Activated T-cell treated with anti-CD3 and anti-CD28 coated beads for 1 hour (primary cell): ENCODE measurements at regions not wholly inside any gene's neighbourhood (a gene's known extent, or its start where the extent isn't known, plus 50 kb on each side); places are given as distances from the start of the nearest gene placed in this dataset.
"Not testable (repeated sequence)": the region's sequence is repeated elsewhere in the genome, so short reads cannot be mapped to it uniquely, and the experiment has no call there.

Experiments used
- DNase-seq: peaks from one replicate; pipeline ENCODE4 v3.0.0-alpha.2; 2020; ENCODE audit warnings: low read depth

DNA sequence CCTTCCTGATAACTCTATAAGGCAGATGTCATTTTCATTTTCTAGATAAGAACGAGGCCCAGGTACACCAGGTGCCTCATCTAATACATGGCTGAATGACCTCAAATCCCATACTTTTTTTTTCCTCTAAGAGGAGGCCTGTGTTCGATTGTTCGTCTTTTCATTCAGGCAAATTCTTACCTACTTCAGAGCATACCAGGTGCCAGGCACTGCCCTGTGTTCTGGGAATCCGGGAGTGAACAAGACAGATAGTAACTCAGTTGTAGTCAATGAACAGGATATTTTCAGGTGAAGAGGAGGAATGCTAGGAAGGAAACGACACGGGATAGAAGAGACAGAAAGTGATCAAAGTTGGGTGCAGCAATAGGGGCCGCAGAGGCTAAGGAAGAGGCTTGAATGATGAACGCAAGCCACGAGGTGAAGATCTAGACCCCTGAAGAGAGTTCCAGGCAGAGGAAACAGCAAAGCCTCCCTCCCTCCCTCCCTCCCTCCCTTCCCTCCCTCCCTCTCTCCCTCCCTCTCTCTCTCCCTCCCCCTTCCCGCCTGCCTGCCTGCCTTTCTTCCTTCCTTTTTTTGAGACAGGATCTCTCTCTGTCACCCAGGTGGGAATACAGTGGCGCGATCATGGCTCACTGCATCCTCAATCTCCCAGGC lies 150.1 kb upstream of the ZNF217 start:
- no peak for DNase-seq

DNA sequence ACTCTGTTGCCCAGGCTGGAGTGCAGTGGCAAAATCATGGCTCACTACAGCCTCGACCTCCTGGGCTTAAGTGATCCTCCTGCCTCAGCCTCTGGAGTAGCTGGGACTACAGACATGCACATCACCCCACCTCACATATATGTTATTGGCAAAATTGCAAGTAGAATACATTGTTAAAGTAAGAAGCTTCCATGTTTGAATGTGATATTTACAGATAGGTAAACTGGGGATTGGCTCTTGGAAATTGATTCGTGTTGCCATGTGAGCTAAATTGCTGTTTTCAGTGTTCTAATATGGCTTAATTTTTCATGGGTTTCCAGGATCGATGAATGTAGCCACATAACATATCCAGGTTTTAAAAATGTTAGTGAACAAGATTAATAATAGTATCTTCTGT lies 149.0 kb upstream of the ZNF217 start:
- no peak for DNase-seq

DNA sequence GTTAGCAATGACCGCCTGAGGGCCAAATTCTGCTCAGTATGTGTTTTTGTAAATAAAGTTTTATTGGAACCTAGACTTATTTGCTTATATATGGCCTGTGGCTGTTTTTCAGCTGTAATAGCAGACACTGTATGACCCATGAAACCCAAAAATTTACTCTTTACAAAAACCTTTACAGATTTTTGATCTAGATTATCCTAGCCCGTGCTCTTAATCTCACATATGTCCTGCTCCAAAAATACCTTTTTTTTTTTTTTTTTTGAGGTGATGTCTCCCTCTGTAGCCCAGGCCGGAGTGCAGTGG lies 148.0 kb upstream of the ZNF217 start:
- no peak for DNase-seq

DNA sequence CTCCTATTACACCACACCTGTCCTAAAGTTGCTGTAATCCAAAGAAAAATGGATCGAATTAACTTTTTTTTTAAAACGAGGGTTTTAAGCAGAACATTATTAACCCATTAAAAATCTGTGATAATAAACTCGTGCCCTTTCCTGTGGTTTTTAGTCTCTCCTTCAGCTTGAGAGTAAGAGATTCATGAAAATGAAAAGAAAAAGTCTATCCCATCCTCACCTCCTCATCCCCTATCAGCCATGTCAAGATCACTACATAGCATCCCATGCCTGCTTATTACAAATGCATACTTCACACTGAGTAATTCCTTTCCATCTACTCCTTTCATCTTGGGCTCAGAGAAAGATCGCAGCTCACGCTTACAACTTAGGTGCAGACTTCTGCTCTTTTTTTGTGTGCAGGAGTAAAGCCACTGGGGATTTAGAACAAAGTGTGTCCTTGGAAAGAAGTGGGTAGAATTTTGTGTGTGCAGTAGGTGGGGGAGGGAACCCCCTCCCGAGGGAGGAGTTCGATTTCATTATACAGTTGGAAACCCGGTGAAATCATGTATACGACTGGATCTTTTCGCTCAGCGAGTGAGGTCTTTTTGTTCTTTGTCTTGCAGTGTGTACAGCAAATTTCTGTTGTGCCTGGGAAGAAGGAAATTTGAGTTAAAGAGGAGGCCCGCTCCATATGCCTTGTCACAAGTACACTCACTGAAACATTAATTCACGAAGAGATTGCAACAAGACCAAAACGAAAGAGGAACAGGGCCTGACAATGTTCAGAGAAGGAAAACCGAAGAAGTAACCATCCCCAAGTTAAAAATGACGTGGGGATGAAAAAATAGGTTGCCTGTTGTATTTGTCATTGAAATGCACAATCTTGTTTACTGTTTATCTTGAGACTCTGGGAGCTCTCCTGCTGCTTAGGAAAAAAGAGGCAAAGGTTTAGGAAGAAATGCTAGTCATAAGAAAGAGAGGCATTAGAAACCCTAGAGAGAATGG lies 146.5 kb upstream of the ZNF217 start:
- no peak for DNase-seq

DNA sequence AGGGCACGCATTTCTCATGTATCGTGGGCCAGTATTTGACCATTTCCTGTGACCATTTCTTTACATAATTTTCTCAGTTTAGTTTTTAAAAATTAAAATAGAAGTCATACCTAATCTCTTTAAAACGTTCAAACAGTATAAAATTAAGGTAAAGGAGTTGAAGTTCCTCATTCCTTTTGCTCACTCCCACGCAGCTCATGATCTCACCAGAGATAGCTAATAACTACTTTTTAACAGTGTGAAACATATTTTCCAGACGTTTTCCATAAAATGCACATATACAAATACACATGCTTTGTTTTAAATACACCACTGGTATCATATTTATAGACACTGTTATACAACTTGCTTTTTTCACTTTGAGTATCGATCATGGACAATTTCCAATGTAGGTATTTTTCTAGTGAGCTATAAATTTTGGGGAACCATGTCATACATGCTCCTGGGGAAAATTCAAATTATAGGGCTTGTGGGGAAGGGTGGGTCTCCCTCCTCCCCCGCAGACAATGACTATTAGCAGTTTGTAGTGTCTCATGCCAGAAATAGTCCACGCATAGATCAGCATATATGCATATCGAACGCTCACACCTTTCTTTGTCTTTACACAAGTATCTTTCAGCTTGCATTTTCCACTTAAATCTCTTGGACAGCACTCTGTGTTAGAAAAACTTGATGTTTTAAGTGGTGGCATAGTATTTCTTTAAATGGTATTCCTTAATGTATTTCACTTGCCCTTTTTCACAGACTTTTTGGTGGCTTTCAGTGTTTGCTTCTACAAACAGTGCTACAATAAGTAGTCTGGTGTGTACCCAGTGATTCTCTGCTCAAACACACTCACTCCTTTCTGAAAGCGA lies 145.5 kb upstream of the ZNF217 start:
- no peak for DNase-seq

DNA sequence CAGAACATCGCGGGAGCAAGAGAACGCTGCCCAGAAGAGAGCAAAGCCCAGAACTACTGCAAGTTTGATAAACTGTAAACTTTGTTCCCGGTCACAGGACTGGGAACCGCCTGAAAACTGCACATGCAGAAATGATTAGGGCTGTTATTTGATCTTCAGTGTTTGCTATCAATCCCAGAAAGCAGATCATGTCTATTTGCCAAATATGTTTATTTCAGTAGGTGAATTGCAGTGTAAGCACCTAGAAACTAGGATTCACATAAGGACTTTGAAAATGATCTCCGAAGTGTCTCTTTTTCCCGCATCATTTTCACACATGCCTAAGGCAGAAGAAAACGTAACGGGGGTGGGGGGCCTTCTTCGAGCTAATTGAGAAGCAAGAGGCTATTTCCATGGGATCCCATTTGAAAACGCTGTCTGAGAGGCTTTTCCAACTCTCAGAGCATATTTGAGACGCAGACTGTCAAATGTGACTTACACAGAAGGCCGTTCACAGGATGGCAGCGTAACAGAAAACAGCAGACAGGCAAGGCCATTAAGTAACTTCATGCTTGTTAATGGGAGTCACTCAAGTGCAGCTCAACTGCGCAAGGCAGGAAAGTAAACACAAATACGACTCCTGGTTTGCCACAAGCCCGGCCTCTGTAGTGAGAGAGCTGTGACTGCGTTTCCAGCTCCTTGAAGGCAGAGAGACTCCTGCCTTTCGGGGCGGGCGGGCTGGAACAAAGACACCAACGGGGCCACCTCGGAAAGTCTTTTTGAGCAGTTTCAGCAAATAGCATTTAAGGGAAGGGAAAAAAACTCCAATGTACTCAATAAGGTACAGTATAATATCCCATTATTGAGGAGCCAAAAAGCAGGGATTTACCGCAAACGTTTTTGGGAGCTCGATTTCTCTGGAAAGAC lies 144.7 kb upstream of the ZNF217 start:
- DNase-seq = no peak

DNA sequence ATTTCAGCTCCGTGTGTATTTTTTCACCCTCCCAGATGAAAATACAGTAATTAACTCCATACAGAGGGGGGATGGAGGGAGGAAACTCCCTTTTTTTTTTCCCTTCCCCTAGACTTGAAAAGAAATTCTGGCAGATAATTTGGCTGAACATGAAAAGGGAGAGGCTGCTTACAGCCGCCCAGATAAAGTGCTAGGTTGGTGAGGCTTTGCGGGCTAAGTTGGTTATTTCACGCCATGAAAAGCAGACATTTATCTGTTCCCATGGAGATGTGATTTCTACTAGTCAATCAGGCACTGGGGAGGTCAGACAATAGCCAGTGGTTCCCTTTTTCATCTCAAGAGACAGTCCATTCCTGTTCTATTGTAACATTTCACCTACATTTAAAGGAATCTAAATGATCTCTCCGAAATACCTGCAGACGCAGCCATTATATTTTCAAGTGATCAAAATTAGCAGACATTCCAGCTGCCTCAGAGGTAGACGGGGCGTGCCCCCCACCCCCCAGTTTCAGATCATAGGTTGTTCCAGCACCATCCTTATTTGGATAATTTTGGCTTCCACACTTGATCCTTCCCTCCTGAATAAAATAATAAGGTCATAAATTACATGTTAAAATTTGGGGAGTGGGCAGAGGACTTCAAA lies 143.9 kb upstream of the ZNF217 start:
- DNase-seq = no peak

DNA sequence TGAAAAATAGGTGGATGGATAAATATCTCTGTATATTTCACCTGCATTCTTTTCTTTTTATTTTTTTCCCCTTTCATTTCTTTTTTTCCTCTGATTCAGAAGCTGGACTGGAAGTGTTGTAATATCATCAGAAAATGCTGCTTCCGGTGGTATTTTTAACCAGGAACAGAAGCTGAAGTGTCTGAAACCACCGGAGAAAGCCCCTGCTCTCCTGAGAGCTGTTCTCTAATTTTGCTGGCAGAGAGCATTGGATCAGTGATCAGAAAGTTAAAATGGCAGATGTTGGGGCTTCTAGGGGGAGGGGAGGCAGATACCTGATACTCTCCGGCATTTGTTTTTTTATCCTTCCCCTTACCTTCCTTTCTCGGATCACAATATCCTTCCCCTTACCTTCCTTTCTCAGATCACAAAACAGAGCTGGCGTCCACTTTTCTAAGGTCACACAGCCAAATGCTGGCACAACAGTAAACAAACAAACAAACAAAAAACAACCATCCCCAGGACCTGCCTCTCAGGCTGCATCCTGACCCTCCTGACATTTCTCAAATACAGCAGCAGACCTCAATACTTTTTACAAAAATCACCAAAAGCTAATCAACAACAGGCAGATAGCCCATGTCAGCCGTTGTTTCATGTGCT lies 143.2 kb upstream of the ZNF217 start:
- no peak for DNase-seq

DNA sequence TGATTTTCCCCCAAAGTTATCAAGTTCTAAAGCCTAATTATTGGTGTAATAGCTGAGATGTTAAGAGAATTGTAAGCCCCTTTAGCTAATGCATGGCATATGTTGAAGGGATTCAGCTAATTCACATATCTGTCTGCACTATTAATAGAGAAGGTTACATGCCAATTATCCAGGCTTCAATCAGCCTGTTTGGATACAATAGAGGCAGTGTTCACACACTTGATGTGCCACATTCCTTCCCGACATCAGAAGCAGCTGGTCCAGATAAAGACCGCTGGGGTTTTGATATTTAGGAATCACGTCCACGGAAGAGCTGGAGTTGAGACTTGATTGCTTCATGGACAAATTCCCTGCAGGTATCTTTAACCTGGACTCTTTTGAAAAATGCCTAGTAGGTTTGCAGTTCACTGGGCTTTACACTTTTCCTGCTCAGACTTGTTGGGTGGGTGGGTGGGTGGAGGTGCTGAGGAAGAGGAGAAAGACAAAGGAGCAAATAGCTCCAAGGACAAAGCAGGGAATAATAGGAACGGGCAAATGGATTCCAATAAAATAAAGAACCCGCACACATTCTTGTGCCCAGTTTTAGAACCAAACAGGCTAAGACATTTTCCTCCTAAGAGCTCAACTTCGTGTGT lies 142.6 kb upstream of the ZNF217 start:
- no peak for DNase-seq

DNA sequence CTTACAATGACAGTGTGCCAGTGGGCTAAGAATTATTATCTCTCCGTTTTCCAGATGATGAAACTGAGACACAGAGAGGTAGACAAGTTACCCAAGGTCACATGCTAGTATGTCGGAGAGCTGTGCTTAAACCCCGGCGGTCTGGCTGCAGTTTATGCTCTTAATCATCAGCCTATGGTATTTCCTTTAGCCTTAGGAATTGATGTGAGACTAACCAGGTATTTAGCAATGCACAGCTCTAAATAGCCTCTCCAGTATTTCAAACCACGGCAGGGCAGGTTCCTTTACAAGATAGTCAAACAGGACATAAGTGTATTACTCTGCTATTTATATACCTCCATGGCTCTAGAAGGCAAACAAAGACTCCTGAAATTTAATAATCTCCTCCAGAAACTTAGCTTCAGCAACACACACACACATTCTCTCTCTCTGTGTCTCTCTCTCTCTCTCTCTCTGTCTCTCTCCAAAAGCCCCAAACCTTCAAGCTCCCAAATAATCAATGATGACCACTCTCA lies 142.0 kb upstream of the ZNF217 start:
- DNase-seq = no peak

DNA sequence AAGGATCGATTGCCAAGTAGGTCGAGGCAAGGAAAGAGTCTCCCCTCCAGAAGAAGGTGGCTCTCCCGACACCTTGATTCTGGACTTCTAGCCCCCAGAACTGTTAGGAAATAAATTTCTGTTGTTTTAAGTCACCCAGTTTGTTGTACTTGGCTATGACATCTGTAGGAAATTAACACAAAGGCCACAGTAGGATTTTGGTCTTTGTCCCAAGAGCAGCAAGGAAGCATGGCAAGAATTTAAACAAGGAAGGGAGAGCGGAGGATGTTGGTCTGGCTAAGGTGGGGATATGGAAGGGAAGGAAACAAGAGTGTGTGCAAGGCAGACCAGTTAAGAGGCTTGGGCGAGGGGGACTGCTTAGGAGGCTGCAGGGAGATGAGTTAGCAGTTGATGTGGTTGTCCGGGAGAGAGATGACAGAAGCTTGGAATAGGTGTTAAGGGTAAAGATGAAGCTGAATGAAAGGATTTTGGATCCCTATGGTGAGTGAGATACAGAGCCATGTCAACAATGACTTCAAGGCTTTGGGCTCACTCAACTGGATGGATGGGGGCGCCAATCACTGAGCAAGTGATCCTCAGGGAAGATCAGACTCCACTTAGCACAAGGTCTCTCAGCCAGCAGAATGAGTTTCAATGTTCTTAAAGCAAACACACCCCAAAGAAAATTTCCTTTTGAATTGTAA lies 140.5 kb upstream of the ZNF217 start:
- no peak for DNase-seq

DNA sequence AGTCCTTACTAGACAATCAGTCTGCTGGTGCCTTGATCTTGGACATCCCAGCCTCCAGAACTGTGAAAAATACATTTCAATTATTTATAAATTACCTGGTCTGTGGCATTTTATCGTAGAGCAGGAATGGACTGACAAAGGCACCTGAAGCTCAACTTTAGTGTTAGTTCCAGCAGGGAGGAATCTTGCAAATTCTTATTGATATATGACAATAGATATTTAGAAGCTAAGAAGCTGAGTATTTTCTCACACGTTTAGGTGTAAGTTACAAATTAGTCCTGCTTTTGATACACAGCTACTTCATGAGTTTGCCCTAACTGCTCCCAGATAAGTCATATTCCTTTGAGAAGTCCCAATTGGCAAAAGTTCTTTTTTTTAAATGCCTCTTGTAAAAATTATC lies 138.0 kb upstream of the ZNF217 start:
- DNase-seq = no peak

DNA sequence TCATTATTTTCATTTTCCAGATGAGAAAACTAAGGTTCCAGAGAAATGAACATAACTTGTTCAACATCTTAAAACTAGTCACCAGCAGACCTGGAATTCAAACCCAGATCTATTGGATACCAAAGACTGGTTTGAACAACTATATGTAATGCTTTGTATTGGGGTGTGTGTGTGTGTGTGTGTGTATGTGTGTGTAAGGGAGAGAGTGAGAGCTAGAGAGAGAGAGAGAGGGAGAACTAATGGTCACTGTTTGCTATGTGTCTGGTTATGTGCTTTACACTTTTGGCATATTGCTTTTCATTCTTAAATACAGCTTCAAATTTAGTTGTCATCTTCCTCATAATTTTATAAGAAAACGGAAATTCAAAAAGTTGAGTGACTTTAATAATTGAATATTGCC lies 134.7 kb upstream of the ZNF217 start:
- no peak for DNase-seq

DNA sequence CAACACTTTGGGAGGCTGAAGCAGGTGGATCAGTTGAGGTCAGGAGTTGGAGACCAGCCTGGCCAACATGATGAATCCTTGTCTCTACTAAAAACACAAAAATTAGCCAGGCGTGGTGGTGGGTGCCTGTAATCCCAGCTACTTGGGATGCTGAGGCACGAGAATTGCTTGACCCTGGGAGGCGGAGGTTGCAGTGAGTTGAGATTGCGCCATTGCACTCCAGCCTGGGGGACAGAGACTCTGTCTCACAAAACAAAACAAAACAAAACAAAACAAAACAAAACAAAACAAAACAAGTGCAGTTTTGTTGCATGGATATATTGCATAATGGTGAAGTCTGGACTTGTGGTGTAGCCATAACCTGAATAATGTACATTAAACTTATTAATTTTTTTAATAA lies 133.6 kb upstream of the ZNF217 start:
- not testable (repeated sequence) for DNase-seq

DNA sequence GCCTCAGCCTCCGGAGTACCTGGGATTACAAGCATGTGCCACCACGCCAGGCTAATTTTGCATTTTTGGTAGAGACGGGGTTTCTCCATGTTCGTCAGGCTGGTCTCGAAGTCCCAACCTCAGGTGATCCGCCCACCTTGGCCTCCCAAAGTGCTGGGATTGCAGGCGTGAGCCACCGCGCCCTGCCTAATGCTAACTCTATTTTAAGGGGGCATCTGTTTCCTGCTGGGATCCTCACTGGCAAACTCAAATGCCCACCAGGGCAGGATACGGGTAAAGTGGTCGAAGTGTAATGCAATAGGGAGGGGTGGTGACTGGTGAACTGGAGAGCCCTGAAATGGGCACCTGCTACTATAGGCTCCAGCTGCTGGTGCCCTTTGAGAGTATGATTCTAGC lies 131.9 kb upstream of the ZNF217 start:
- no peak for DNase-seq

DNA sequence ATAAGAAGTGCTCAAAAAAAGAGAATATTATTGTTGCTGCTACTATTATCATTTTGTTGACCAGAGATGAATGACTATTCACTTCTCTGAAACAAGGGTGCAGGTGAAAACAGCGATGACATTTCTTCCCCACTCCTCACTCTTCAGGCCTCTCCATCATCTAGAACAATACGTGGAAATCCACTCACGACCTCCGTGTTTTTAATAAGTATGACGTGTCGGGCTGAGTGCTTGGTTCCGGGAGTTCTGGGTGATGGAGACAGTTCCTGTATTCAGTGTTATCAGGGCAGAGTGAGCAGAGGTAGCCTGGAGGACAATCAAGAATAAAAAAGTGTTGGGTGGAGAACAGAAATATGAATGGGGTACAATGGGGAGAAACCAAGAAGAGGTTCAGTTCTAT lies 130.0 kb upstream of the ZNF217 start:
- DNase-seq = no peak

DNA sequence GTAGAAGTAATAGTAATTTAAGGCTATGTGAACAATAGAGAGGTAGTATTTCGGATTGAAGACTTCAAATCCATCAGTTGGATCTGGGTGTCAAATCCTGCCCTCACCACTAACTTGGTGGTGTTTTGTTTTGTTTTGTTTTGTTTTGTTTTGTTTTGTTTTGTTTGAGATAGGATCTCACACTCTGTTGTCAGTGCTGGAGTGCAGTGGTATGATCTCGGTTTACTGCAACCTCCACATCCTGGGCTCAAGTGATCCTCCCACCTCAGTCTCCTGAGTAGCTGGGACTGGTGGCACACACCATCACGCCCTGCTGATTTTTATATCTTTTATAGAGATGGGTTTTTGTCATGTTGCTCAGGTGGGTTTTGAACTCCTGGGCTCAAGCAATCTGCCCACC lies 129.4 kb upstream of the ZNF217 start:
- DNase-seq = no peak

DNA sequence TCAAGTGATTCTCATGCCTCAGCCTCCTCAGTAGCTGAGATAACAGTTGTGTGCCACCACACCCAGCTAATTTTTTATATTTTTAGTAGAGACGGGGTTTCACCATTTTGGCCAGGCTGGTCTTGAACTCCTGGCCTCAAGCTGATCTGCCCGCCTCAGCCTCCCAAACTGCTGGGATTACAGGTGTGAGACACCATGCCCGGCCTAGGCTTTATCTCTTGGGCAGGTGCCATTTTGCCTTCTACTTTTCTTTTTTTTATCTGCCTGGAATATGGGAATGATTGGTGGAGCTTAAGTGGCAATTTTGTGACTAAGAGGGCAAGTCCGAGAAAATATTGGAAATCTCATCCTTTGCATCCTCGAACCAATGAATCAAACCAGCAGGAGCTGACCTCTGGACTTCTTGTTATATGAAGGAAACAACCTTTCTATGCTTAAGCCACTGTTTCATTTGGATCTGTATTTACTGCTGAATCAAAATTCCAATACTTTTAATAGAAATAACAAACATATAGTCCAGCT lies 128.9 kb upstream of the ZNF217 start:
- DNase-seq = no peak

DNA sequence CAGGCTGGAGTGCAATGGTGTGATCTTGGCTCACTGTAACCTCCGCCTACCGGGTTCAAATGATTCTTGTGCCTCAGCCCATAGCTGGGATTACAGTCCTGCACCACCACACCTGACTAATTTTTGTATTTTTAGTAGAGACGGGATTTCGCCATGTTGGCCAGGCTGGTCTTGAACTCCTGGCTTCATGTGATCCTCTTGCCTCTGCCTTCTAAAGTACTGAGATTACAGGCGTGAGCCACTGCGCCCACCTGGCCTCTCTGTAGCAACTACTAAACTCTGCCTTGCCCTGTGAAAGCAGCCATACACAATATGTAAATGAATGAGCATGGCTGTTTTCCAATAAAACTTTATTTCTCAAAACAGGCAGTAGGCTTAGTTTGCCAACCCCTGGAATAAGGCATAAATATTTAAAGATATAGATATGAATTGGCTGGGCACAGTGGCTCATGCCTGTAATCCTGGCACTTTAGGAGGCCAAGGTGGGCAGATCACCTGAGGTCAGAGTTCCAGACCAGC lies 127.9 kb upstream of the ZNF217 start:
- DNase-seq = not testable (repeated sequence)
